NCI-H1092 (cell line): ENCODE measurements at regions not wholly inside any gene's neighbourhood (a gene's known extent, or its start where the extent isn't known, plus 50 kb on each side); places are given as distances from the start of the nearest gene placed in this dataset.

Source experiments
- DNase-seq: peaks from one replicate; lab custom pipeline; 2025; lab: John Stamatoyannopoulos, UW

- DNase-seq, result no peak
These were observed 430.5 kb downstream of the GATA3 start for GRCh38 chr10:8485032-8485431.

GRCh38 chr10:8487346-8487745 lies 432.9 kb downstream of the GATA3 start:
- DNase-seq, result no peak

- no peak for DNase-seq
These were observed 434.7 kb downstream of the GATA3 start for GRCh38 chr10:8489232-8489631.

GRCh38 chr10:8489823-8490222 lies 435.3 kb downstream of the GATA3 start:
- no peak for DNase-seq

GRCh38 chr10:8498290-8498689 lies 443.8 kb downstream of the GATA3 start:
- no peak for DNase-seq

- DNase-seq, result no peak
These were observed 444.4 kb downstream of the GATA3 start for GRCh38 chr10:8498881-8499280.

- DNase-seq, result no peak
These were observed 444.8 kb downstream of the GATA3 start for GRCh38 chr10:8499312-8499711.

GRCh38 chr10:8499752-8500390 lies 445.4 kb downstream of the GATA3 start:
- DNase-seq, result no peak

- DNase-seq, result no peak
These were observed 448.1 kb downstream of the GATA3 start for GRCh38 chr10:8502573-8502972.

GRCh38 chr10:8504499-8504898 lies 450.0 kb downstream of the GATA3 start:
- no peak for DNase-seq

- no peak for DNase-seq
These were observed 452.7 kb downstream of the GATA3 start for GRCh38 chr10:8507156-8507555.

- DNase-seq, result no peak
These were observed 454.4 kb downstream of the GATA3 start for GRCh38 chr10:8508882-8509281.

GRCh38 chr10:8510471-8510870 lies 456.0 kb downstream of the GATA3 start:
- no peak for DNase-seq

GRCh38 chr10:8511026-8511425 lies 456.5 kb downstream of the GATA3 start:
- no peak for DNase-seq

GRCh38 chr10:8513155-8514147 lies 459.0 kb downstream of the GATA3 start:
- no peak for DNase-seq

- no peak for DNase-seq
These were observed 465.9 kb downstream of the GATA3 start for GRCh38 chr10:8520382-8520781.

GRCh38 chr10:8527773-8528172 lies 473.3 kb downstream of the GATA3 start:
- DNase-seq, result no peak

- no peak for DNase-seq
These were observed 476.6 kb downstream of the GATA3 start for GRCh38 chr10:8531116-8531515.

- no peak for DNase-seq
These were observed 478.2 kb downstream of the GATA3 start for GRCh38 chr10:8532647-8533046.

- DNase-seq, result no peak
These were observed 479.0 kb downstream of the GATA3 start for GRCh38 chr10:8533462-8533861.

- DNase-seq, result no peak
These were observed 479.6 kb downstream of the GATA3 start for GRCh38 chr10:8534096-8534495.

- DNase-seq, result no peak
These were observed 480.4 kb downstream of the GATA3 start for GRCh38 chr10:8534891-8535290.

GRCh38 chr10:8539056-8539455 lies 484.6 kb downstream of the GATA3 start:
- no peak for DNase-seq
